Endodermal cell (in vitro differentiated cells): ENCODE measurements at regions not wholly inside any gene's neighbourhood (a gene's known extent, or its start where the extent isn't known, plus 50 kb on each side); places are given as distances from the start of the nearest gene placed in this dataset.

Experiments
- DNase-seq: peaks from one replicate; pipeline ENCODE4 v3.0.0-alpha.2; 2017
- H3K27ac ChIP-seq: 2 replicates; pipeline ENCODE4 v1.5.1; 2013; ENCODE audit warnings: mild to moderate bottlenecking, low read depth, low read length, moderate library complexity
- H3K27me3 ChIP-seq: 2 replicates; pipeline ENCODE4 v1.6.1; 2013; ENCODE audit warnings: mild to moderate bottlenecking, low read length, moderate library complexity; ENCODE audit not compliant: insufficient read depth, control insufficient read depth, poor library complexity, severe bottlenecking
- H3K36me3 ChIP-seq: 2 replicates; pipeline ENCODE4 v1.7.0; 2013; ENCODE audit warnings: mild to moderate bottlenecking, low read length, moderate library complexity; ENCODE audit not compliant: control insufficient read depth, insufficient read depth
- H3K4me1 ChIP-seq: one replicate; pipeline ENCODE4 v1.7.0; 2013; ENCODE audit warnings: low read length; ENCODE audit not compliant: control insufficient read depth, insufficient read depth
- H3K4me3 ChIP-seq: 2 replicates; pipeline ENCODE4 v1.5.1; 2013; ENCODE audit warnings: mild to moderate bottlenecking, low read length, moderate library complexity
- H3K9ac ChIP-seq: 2 replicates; pipeline ENCODE4 v1.6.1; 2013; ENCODE audit warnings: mild to moderate bottlenecking, low read length, moderate library complexity; ENCODE audit not compliant: poor library complexity, severe bottlenecking; ENCODE audit errors: extremely low read depth
- H3K9me3 ChIP-seq: 2 replicates; pipeline ENCODE4 v1.6.1; 2013; ENCODE audit warnings: mild to moderate bottlenecking, low read length, moderate library complexity; ENCODE audit not compliant: control insufficient read depth
- H3K27ac Mint-ChIP-seq: 2 replicates; pipeline ENCODE4 v1.8.0; 2020; ENCODE audit warnings: mixed read lengths
- H3K27me3 Mint-ChIP-seq: 2 replicates; pipeline ENCODE4 v1.8.0; 2021; ENCODE audit warnings: mild to moderate bottlenecking, mixed read lengths; ENCODE audit not compliant: insufficient read depth
- H3K36me3 Mint-ChIP-seq: 2 replicates; pipeline ENCODE4 v1.8.0; 2020; ENCODE audit warnings: low read depth, mixed read lengths
- H3K4me1 Mint-ChIP-seq: 2 replicates; pipeline ENCODE4 v1.8.0; 2020; ENCODE audit warnings: mixed read lengths
- H3K4me3 Mint-ChIP-seq: 2 replicates; pipeline ENCODE4 v1.8.0; 2020; ENCODE audit warnings: mild to moderate bottlenecking, moderate library complexity, mixed read lengths
- H3K9me3 Mint-ChIP-seq: 2 replicates; pipeline ENCODE4 v1.8.0; 2020; ENCODE audit warnings: mild to moderate bottlenecking, mixed read lengths
- CTCF ChIP-seq: fragments of 200-600 bp; sonication (generic); conservative IDR thresholded peaks from 2 replicates; pipeline ENCODE4 v1.5.0; 2021; ENCODE audit warnings: antibody characterized with exemption, mild to moderate bottlenecking
- WGBS, 2 experiments: methylation state at CpG; one replicate each; pipeline versions ENCODE4 v1.1.5 to v1.1.7; 2013; ENCODE audit warnings: missing lambda C conversion rate in 2 of 2, mixed read lengths in 1 of 2; ENCODE audit not compliant: insufficient coverage in 1 of 2, insufficient read length in 1 of 2; 5-methylcytosine and 5-hydroxymethylcytosine counted together

GRCh38 chr2:138403431-138403927, 98.1 kb upstream of the SPOPL start:
- Mint-ChIP-seq H3K27me3 (no peaks in the 10 kb centered on the region), H3K27ac (no peak overlapping the region), H3K4me3 (no peak overlapping the region), H3K9me3 (peaks cover 12% of the 10 kb centered on the region), H3K36me3 (no peaks in the 10 kb centered on the region), H3K4me1 (peaks cover 5% of the 10 kb centered on the region)
- Histone ChIP-seq H3K9ac (no peak overlapping the region), H3K27ac (no peak overlapping the region), H3K4me3 (no peak overlapping the region), H3K9me3 (peaks cover 9% of the 10 kb centered on the region), H3K27me3 (no peaks in the 10 kb centered on the region), H3K4me1 (no peaks in the 10 kb centered on the region), H3K36me3 (no peaks in the 10 kb centered on the region)
- 93 to 100% methylated on average over 5 of the region's 5 CpGs for WGBS, 2 experiments
- no peak for TF ChIP-seq CTCF
- no peak for DNase-seq

GRCh38 chr2:138414014-138414413, 87.6 kb upstream of the SPOPL start:
- Histone ChIP-seq H3K9me3 (no peaks in the 10 kb centered on the region), H3K27ac (no peak overlapping the region), H3K4me3 (no peak overlapping the region), H3K4me1 (no peaks in the 10 kb centered on the region), H3K9ac (no peak overlapping the region), H3K36me3 (no peaks in the 10 kb centered on the region), H3K27me3 (no peaks in the 10 kb centered on the region)
- no peak overlapping the region for H3K27ac Mint-ChIP-seq
- no peak for TF ChIP-seq CTCF
- WGBS, 2 experiments = 100% methylated on average over 1 of the region's 1 CpG; no CpG with 5 or more reads in 1 of the 2 experiments
- no peak overlapping the region for H3K4me3 Mint-ChIP-seq
- H3K27me3 Mint-ChIP-seq = peaks cover 2% of the 10 kb centered on the region
- no peaks in the 10 kb centered on the region for H3K4me1 Mint-ChIP-seq
- no peaks in the 10 kb centered on the region for H3K36me3 Mint-ChIP-seq
- H3K9me3 Mint-ChIP-seq = peaks cover 16% of the 10 kb centered on the region
- DNase-seq = no peak

GRCh38 chr2:138415985-138416384, 85.6 kb upstream of the SPOPL start:
- no peak overlapping the region for H3K9ac ChIP-seq
- Mint-ChIP-seq H3K27me3 (peaks cover 2% of the 10 kb centered on the region), H3K9me3 (peaks cover 11% of the 10 kb centered on the region), H3K27ac (no peak overlapping the region), H3K36me3 (no peaks in the 10 kb centered on the region), H3K4me3 (no peak overlapping the region), H3K4me1 (no peaks in the 10 kb centered on the region)
- no peak overlapping the region for H3K27ac ChIP-seq
- no peak overlapping the region for H3K4me3 ChIP-seq
- H3K9me3 ChIP-seq = no peaks in the 10 kb centered on the region
- H3K4me1 ChIP-seq = no peaks in the 10 kb centered on the region
- H3K36me3 ChIP-seq = no peaks in the 10 kb centered on the region
- DNase-seq = no peak
- no peak for TF ChIP-seq CTCF
- H3K27me3 ChIP-seq = no peaks in the 10 kb centered on the region
- WGBS, 2 experiments = 57 to 60% methylated on average over 5 of the region's 5 CpGs
